Endothelial cell of umbilical vein (primary cell): ENCODE measurements at regions not wholly inside any gene's neighbourhood (a gene's known extent, or its start where the extent isn't known, plus 50 kb on each side); places are given as distances from the start of the nearest gene placed in this dataset.

Experiments used
- CTCF ChIP-seq, 2 donors: IDR thresholded peaks; 1 replicate in 1 of 2; 2 replicates in 1 of 2; pipeline ENCODE4 v1.5.1; 2011; ENCODE audit warnings: low read length in 2 of 2, mild to moderate bottlenecking in 2 of 2, moderate library complexity in 2 of 2, control low read depth in 1 of 2, inconsistent platforms in 1 of 2, low read depth in 1 of 2; ENCODE audit not compliant: insufficient read depth in 1 of 2; ENCODE audit errors: extremely low read depth in 1 of 2
- EZH2 ChIP-seq: IDR thresholded peaks from 2 replicates; pipeline ENCODE4 v1.6.1; 2012; ENCODE audit warnings: borderline replicate concordance, low read depth, mild to moderate bottlenecking, moderate library complexity, low read length, inconsistent platforms; ENCODE audit not compliant: severe bottlenecking
- JUN ChIP-seq: IDR thresholded peaks from 2 replicates; pipeline ENCODE4 v1.6.1; 2011; ENCODE audit warnings: borderline replicate concordance, low read depth; ENCODE audit not compliant: insufficient read length, insufficient read depth
- POLR2A ChIP-seq: IDR thresholded peaks from 2 replicates; pipeline ENCODE4 v1.6.1; 2012; ENCODE audit warnings: low read depth, mild to moderate bottlenecking, control low read depth, low read length
- POLR2AphosphoS5 ChIP-seq: IDR thresholded peaks from 2 replicates; pipeline ENCODE4 v1.6.1; 2012; ENCODE audit warnings: low read depth, mild to moderate bottlenecking, control low read depth, low read length, moderate library complexity; ENCODE audit not compliant: insufficient read depth

GRCh38 chr11:71310184-71310583, 57.8 kb upstream of the SHANK2 start:
- TF ChIP-seq CTCF (IDR thresholded peaks at IDR 0.05; ENCODE audit: extremely low read depth in 1 of 2, insufficient read depth in 1 of 2, low read depth in 1 of 2, low read length in 2 of 2): no peak
- TF ChIP-seq JUN: no peak
- TF ChIP-seq EZH2: no peak
- TF ChIP-seq POLR2AphosphoS5: no peak
- no peak for TF ChIP-seq POLR2A
